Stimulated activated CD8-positive, alpha-beta memory T cell treated with anti-CD3 and anti-CD28 coated beads, Interleukin-4, amount 100 ng/mL, for 48 hours (primary cell): ENCODE measurements at regions not wholly inside any gene's neighbourhood (a gene's known extent, or its start where the extent isn't known, plus 50 kb on each side); places are given as distances from the start of the nearest gene placed in this dataset.
"Not testable (repeated sequence)": the region's sequence is repeated elsewhere in the genome, so short reads cannot be mapped to it uniquely, and the experiment has no call there.

Source experiments
- DNase-seq: peaks from one replicate; pipeline ENCODE4 v3.0.0-alpha.2; 2020

GRCh38 chr12:114119316-114119715, 153.2 kb upstream of the RBM19 start:
- no peak for DNase-seq

- DNase-seq, result no peak
Measured at GRCh38 chr12:114096461-114096860, 130.3 kb upstream of the RBM19 start.

- no peak for DNase-seq
Measured at GRCh38 chr12:114093520-114093919, 127.4 kb upstream of the RBM19 start.

- no peak for DNase-seq
Measured at GRCh38 chr12:114092981-114093380, 126.9 kb upstream of the RBM19 start.

- no peak for DNase-seq
Measured at GRCh38 chr12:114090211-114090610, 124.1 kb upstream of the RBM19 start.

GRCh38 chr12:114073076-114073475, 107.0 kb upstream of the RBM19 start:
- DNase-seq, result no peak

GRCh38 chr12:114069507-114069906, 103.4 kb upstream of the RBM19 start:
- DNase-seq, result no peak

GRCh38 chr12:114064497-114064896, 98.4 kb upstream of the RBM19 start:
- DNase-seq, result no peak

- not testable (repeated sequence) for DNase-seq
Measured at GRCh38 chr12:114064034-114064433, 97.9 kb upstream of the RBM19 start.

- no peak for DNase-seq
Measured at GRCh38 chr12:114063435-114063834, 97.3 kb upstream of the RBM19 start.

- not testable (repeated sequence) for DNase-seq
Measured at GRCh38 chr12:114056351-114056750, 90.2 kb upstream of the RBM19 start.

GRCh38 chr12:114054982-114055381, 88.9 kb upstream of the RBM19 start:
- DNase-seq, result no peak

GRCh38 chr12:114046236-114046998, 80.3 kb upstream of the RBM19 start:
- no peak for DNase-seq

- DNase-seq, result no peak
Measured at GRCh38 chr12:114045349-114045748, 79.2 kb upstream of the RBM19 start.

- no peak for DNase-seq
Measured at GRCh38 chr12:114041590-114041989, 75.5 kb upstream of the RBM19 start.

GRCh38 chr12:114041136-114041535, 75.0 kb upstream of the RBM19 start:
- no peak for DNase-seq

- DNase-seq, result no peak
Measured at GRCh38 chr12:114038962-114039361, 72.8 kb upstream of the RBM19 start.

GRCh38 chr12:114032801-114033200, 66.7 kb upstream of the RBM19 start:
- DNase-seq, result no peak

- DNase-seq, result no peak
Measured at GRCh38 chr12:114030451-114030850, 64.3 kb upstream of the RBM19 start.

- no peak for DNase-seq
Measured at GRCh38 chr12:114026805-114027204, 60.7 kb upstream of the RBM19 start.

- DNase-seq, result no peak
Measured at GRCh38 chr12:114025935-114026334, 59.8 kb upstream of the RBM19 start.

- DNase-seq, result not testable (repeated sequence)
Measured at GRCh38 chr12:114022081-114022480, 56.0 kb upstream of the RBM19 start.

GRCh38 chr12:114018669-114019068, 52.5 kb upstream of the RBM19 start:
- no peak for DNase-seq
